Posterior cingulate gyrus (tissue), 11 donors: ENCODE measurements at regions not wholly inside any gene's neighbourhood (a gene's known extent, or its start where the extent isn't known, plus 50 kb on each side); places are given as distances from the start of the nearest gene placed in this dataset.
A peak's percentile ranks its signal among the peaks of the same experiment; 100 is the strongest.
"Not testable (repeated sequence)": the region's sequence is repeated elsewhere in the genome, so short reads cannot be mapped to it uniquely, and the experiment has no call there.

Experiments used
- DNase-seq, 10 donors: peaks; one replicate each; pipeline versions ENCODE4 v3.0.0 to v3.0.0-alpha.2; 2020 to 2021; ENCODE audit warnings: mixed read lengths in 3 of 10
- intact Hi-C: fragments of 100-400 bp; cut with DNase I; formaldehyde crosslinking; loops from one replicate; pipeline ENCODE4 v1.15.1; 2023

DNA sequence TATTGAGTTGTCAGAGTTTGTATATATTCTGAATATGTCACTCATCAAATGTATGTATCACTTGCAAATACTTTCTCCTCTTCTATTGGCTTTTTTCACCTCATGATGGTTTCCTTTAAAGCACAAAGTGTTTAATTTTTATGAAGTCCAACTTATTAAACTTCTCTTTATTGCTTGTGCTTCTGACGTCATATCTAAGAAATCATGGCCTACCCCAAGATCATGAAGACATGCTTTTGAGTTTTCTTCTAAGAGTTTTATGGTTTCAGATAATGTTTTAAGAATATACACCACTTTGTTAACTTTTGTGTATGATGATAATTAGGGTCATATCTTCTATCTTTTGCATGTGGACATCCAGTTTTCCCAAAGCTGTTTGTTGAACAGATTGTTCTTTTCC, 417.2 kb upstream of the ATP10A start:
- intact Hi-C loops, result no loop called here
- DNase-seq, result no peak

DNA sequence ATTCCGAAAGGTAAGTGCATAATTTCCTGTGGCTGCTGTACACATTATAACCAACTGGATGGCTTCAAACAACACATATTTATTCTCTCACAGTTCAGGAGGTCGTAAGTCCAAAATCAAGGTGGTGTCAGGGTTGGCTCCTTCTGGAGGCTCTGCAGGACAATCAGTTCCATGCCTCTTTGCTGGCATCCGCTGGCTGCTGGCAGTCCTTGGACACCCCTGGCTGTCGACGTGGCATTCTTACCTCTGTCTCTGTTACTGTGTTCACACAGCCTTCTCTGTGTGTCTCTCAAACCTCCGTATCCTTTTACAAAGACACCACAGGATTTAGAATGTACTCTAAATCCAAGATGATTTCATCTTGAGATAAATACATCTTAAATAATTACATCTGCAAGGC, 398.8 kb upstream of the ATP10A start:
- DNase-seq, result no peak
- intact Hi-C loops, result loop anchor here (2.0 kb wide), 1 partner anchor 753 kb away; no protein-coding TSS in a partner anchor

DNA sequence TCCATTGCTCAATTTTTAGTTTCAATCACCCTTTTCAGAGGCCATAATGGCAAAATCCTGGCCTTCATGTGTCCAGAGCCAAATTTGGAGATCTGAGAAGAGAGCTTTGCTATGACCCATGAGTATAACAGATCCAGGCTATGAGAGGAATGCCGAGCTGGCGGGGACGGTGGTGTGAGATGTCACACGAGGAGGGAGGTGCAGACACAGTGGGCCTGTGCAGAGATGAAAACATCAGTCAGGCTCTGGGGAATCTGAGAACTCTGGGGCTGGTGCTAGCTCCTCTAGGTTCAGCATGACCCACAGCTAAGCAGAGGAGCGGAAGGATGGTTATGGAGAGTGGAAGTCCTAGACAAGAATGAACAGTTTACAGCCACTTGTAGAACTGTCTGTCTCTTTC, 398.3 kb upstream of the ATP10A start:
- intact Hi-C loops, result loop anchor here (2.0 kb wide), 1 partner anchor 753 kb away; no protein-coding TSS in a partner anchor
- no peak for DNase-seq

DNA sequence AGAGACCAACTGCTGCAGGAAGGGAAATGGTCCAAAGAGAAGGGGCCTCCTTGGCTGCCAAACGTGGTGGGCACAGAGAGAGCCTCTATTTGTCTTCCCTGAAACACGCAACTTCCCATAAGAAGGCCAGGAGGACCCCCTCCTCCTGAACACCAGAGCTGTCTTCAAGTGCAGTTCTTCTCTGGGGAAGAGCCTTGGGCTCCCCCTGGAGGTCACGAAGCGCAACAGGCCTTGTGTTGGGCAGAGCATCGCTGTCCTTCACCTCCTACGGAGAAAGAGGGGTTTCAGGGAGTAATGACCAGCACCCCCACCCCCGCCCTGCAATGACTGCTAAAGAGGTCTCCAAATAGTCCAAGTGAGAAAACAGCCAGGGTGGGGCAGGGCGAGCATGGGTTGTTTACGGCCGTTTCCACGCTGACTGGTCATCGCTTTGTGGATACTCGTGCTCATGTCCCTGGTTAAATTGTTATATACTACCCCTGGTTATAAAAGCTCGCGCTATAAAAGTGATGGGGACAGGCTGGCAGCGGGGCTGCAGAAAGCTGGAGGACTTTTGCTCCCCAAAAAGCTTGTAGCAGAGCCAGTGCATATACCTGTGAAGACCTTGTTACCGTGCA, 397.5 kb upstream of the ATP10A start:
- DNase-seq, result peak in 5 of 10 donors; percentile 32 to 88 (median 36)
- intact Hi-C loops, result loop anchor here (2.0 kb wide), 1 partner anchor 752 kb away; no protein-coding TSS in a partner anchor

DNA sequence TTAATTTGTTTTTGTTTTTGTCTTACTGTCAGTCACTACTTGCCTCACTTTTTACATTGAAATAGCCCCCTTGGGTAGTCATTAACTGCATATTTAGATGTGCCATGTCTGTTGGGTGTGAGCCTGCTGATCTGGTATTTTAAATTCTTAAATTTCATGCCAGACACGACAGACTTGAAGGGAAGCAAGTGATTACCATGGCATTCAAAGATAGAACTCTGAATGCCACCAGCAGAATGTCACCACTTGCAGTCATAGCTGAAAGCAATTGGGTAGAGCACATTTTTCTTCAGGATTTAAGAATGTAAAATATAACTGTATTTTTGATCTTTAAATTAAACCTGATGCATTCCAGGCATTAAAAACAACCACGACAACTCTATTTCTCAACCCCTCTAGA, 396.5 kb upstream of the ATP10A start:
- intact Hi-C loops, result no loop called here
- DNase-seq, result no peak

DNA sequence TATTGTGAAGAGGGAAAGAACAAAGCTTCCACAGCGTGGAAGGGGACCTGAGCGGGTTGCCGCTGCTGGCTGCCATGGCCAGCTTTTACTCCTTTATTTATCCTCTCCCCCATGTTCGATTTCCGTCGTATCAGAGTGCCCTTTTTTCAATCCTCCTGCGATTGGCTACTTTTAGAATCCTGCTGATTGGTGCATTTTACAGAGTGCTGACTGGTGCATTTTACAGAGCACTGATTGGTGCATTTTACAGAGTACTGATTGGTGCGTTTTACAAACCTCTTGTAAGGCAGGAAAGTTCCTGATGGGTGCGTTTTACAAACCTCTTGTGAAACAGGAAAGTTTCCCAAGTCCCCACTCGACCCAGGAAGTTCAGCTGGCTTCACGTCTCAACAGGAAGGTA, 381.7 kb upstream of the ATP10A start:
- DNase-seq, intact Hi-C loops: not testable (repeated sequence)

DNA sequence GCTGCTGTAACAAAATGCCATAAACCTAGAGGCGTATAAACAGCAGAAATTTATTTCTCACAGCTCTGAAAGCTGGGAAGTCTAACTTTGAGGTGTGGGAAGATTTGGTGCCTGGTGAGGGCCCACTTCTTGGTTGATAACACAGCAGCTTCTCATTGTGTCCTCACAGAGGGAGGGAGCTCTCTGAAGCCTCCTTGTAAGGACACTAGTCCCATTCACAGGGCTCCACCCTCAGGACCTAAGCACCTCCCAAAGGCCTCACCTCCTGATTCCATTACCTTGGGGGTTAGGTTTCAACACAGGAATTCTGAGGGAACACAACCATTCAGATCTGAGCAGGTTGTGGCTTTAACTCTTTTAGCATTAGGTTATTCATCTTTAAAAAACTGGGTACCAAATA, 380.3 kb upstream of the ATP10A start:
- intact Hi-C loops, result no loop called here

DNA sequence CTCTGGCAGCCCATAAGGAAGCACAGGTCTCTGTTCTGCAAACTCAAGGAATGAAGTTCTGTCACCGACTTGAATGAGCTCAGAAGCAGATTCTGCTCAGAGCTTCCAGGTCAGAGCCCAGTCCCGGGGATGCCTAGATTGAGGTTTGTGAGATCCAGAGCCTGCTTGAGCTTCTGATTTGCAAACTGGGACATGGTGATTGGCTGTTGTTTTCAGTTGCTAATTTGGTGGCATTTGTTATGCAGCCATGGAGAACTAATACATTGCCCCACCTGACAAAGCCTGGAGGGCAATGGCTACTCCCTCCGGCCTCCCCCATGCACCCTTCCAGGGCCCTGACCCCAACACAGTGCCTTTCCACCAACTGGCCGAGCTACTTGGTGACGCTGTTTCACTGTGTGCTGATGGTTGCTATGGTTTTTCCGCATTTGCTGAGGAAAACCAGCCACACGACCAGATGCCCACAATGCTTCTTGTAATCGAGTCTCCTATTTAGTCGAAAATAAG, 379.5 kb upstream of the ATP10A start:
- DNase-seq, result peak in 2 of 10 donors; percentile 15 to 73
- intact Hi-C loops, result no loop called here

More for the DNA sequence above, 380.3 kb upstream of the ATP10A start:
- no peak for DNase-seq

DNA sequence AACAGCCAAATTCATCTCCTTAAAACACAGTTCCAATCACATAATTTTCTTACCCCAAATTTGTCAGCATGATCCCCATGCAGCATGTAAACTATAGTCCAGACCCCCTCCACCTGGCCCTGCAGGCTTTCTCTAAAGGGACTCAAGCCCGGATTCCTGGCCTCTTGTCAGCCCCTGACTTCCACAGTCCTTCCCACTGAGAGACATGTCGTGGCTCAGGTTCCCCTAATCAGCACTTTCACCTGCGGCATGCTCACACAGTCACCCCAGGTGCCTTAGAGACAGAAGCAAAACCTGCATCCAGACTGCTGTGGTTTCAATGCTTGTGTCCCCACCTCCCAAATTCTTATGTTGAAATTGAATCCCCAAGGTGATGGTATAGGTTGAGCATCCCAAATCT, 372.7 kb upstream of the ATP10A start:
- intact Hi-C loops, result no loop called here
- DNase-seq, result no peak

DNA sequence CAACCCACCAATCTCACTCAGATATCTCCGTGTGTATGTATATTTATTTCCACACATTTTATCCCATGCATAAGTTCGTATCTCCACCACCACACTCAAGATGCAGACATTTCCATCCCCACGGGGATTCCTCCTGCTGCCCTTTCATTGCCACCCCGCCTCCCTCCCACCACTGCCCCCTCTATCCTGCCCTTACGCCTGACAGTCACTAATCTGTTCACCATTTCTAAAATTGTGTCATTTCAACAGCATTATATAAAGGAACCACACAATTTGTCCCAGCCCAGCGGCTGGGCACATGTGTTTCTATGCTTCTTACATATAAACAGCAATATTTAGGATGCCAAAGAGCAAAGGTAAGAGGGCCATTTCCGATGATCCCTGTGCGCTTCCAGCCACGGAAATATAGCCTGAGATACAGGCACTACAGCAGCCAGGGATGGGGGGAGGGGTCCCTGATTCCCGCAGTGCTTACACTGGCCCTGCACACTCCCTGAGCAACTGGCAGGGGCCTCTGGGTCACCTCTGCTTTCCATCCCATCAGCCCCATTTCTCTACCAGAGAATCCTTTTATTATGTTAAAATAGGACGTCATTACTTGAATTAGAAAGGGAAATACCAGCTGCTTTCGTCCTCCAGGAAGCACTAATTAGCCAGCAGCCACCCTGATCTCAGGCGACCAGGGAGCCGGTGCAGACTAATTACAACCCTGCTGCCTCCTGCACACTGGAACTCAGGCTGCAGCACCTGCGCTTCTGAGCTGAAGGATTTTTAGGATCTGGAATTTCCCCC, 372.0 kb upstream of the ATP10A start:
- peak in 1 of 10 donors; percentile 12 for DNase-seq
- intact Hi-C loops, result no loop called here

DNA sequence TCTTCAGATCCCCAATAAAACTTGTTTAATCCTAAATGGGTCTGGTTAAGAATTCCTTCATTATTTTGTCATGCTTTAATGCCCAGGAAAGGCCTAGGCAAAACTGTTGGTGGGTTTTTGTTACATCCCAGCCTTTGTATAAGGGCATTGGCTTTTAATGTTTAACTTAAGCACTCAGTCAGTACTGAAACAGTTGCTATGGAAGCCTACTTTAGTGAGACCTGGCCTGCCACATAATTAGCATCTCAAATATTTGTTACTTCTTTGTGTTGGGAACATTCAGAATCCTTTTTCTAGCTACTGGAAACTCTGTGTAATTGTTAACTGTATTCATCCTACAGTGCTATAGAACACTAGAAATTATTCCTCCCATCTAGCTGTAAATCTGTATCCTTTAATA, 369.6 kb upstream of the ATP10A start:
- no peak for DNase-seq
- intact Hi-C loops, result no loop called here

DNA sequence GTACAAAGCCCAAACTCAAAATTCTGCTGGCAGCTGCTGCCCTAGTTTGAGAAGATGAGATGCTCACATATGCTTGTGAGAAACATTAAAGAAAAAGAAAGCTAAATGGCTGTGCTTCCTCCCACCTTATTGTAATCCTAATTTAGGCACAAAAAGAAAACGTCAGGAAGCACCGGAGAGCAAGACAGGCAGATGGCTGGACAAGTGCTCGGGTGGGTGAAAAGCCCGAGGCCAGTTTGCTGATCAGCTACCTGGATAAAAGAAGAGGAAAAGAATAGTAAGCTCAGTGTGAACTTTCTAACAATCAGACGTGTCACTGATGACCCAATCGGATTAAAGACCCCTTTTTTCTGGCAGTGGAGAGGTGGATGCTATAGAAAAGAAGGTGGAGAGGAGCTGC, 368.0 kb upstream of the ATP10A start:
- intact Hi-C loops, result no loop called here
- DNase-seq, result peak in 1 of 10 donors; percentile 14

DNA sequence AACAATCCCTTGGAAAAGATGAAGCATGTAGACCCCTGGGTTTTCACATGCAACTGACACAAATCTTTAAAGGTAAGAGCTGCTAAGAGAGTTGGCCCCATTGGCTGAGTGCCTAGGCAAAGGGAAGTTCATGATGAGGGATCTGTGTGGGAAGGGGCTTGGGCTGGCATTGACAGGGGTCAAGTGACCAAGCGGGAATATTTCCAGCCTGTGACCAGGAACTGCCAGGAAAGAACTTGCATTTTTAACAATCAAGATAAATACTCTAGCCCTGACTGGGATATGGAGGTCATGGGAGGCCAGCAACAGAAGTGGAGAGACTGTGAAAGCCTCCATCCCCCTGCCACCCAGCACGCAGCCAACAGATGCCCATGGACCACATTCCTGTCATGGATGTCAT, 361.1 kb upstream of the ATP10A start:
- intact Hi-C loops, result no loop called here
- no peak for DNase-seq

DNA sequence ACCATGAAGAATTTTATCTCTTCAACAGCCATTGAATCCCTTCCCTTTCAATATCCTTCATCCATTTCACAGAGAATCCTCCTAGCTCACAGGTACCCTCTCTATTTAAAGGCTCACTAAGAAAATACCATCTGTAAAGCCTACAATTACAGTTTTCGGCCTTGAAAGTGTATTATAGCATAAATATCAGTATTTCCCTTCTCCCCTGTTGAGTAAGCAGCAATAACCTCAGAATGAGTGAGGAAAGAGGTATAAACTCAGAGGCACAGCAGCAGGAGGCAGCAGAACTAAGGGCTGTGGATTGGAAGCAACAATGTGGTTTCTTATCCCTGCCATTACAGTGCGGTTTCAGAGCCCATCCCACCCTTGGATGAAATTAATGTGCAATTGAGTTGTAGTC, 360.6 kb upstream of the ATP10A start:
- intact Hi-C loops, result no loop called here
- DNase-seq, result no peak

DNA sequence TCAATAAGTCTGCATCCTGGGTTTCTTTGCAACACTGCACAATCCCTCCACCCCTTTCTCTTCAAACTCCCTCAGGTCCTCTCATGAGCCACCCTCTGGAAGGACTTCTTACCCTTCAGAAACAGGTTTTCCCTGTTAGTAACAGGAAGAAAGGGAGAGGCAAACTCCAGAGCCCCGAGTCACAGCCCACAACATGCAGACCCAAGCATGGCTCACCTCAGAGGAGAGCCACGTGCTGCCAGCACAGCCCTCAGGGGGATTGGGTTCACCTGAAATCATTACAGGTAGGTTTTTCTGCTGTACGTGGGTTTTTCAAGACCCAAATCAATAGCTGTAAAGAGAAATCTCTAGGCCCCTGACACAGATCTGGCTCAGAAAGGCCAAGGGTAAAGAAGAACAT, 359.7 kb upstream of the ATP10A start:
- no peak for DNase-seq
- intact Hi-C loops, result no loop called here

DNA sequence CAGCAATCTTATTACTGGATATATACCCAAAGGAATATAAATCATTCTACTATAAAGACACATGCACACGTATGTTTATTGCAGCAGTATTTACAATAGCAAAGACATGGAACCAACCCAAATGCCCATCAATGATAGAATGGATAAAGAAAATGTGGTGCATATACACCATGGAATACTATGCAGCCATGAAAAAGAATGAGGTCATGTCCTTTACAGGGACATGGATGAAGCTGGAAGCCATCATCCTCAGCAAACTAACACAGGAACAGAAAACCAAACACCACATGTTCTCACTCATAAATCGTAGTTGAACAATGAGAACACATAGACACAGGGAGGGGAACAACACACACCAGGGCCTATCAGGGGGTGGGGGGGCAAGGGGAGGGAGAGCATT, 353.9 kb upstream of the ATP10A start:
- DNase-seq, intact Hi-C loops: not testable (repeated sequence)

DNA sequence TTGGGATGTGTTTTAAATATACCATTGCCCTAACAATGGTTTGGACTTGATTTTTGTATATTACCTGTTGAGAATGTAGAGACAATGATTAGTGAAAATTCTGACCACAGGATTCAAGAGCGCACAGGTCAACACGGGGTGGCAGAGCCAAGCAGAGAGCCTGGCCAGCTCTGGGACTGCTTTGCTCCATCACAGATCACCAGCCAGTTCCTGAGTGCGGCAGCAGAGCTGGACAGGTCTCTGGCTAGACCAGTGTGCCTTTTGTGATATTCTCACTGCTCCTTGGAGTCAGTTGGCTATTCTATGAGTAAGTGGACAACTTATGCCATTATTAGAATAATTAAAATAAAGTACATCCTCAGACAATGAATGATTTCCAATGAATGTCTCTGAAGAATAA, 351.2 kb upstream of the ATP10A start:
- DNase-seq, result no peak
- intact Hi-C loops, result no loop called here

DNA sequence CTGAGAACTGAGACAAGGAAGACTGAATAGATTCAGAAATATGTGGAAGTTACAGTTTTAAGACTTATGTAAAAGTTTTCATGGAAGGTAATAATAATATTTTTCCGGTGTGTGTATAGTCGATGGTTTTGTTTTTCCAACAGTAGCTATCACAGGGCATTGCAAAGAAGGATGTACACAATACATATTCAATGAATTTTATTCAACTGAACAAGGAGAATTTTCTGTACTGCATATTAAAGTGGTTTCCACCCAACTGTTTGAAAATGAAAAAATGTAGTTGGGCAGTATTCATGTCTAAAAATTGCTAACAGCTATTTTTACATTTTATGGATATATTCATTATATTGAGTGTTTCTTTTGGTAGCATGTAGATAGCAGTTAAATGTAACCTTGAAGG, 350.3 kb upstream of the ATP10A start:
- DNase-seq, result no peak
- intact Hi-C loops, result no loop called here

DNA sequence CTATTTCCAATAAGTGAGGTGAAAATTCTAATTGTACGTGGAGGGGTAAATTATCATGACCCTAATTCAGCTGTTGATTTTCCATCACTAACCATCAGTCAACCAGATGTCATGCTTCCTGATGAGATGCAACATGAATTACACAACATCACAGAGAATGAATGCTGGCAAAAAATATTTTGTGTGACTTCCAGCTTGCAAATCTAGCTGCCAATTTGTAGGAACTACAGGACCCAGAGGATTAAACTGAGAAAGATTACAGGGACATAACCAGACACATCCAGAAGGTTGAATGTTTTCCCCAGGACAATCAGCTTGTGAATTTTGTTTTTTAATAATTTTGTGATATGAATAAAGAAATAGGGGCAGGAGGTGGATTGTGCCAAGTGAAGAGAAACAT, 349.0 kb upstream of the ATP10A start:
- intact Hi-C loops, result no loop called here
- DNase-seq, result no peak

DNA sequence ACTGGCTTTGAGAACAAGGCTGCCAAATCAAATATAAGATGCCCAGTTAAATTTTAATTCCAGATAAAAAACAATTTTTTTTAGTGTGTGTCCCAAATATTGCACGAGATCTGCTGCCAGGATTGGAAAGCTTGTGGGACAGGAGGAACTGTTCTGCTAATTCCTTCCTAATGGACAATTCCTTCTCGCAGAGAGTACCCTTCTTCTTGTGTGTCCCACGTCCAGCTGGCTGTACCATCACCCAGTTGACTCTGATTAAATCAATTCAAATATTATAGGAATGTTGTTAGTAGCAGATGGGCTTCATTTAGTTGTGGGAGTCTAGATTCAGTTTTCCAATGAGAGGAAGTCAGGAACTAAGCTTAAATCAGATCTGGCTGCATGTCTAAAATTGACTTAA, 347.9 kb upstream of the ATP10A start:
- DNase-seq, result no peak

DNA sequence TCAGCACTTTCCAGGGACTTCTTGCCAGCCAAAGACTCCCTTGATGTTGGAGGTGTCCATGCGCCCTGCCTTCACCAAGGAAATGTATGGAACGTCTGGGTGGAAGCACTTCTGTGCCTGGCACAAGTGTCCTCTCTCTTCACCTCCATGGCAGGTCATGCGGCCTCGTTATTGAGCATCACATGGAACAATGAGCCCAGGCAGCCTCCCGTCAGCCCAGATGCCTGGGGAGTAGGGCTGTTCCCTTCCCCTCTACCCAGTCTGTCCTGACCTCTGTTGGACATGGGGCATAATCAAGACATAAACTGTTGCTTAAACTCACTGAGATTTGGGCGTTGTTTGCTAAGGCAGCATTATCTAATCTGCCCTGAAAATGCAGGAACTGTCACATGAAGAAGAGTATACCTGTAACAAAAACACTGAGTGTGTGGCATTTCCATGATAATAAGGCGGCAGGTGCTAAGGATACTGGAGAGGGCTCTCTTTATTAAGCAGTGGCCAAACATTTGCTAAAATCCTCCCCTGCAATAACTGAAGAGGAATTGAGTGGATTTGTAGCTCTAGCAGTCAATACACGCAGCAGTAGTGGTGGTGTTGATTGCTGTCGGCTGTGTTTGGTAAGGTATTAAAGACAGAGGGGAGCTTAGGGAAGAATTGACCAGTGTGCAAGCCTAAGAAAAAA, 338.2 kb upstream of the ATP10A start:
- intact Hi-C loops, result no loop called here
- no peak for DNase-seq

More for the DNA sequence above, 347.9 kb upstream of the ATP10A start:
- intact Hi-C loops, result no loop called here
